ENCODE measurements at regions not wholly inside any gene's neighbourhood (a gene's known extent, or its start where the extent isn't known, plus 50 kb on each side); places are given as distances from the start of the nearest gene placed in this dataset.
"Not testable (repeated sequence)": the region's sequence is repeated elsewhere in the genome, so short reads cannot be mapped to it uniquely, and the experiment has no call there.

GRCh38 chr5:116799401-116799800 is 224.8 kb upstream of the SEMA6A start:
- no peak for DNase-seq (ENCODE audit: missing footprints)
- no peak for ATAC-seq
- intact Hi-C loops (cut with DNase I), result no loop called here

GRCh38 chr5:116795189-116795588 is 220.6 kb upstream of the SEMA6A start:
- DNase-seq (ENCODE audit: missing footprints), result no peak
- ATAC-seq, result no peak
- intact Hi-C loops (cut with DNase I), result no loop called here

- ATAC-seq, result no peak
- no peak for DNase-seq (ENCODE audit: missing footprints)
Observed at GRCh38 chr5:116789522-116789921, 214.9 kb upstream of the SEMA6A start.

GRCh38 chr5:116788851-116789403 is 214.3 kb upstream of the SEMA6A start:
- no peak for DNase-seq (ENCODE audit: missing footprints)
- intact Hi-C loops (cut with DNase I), result loop anchor here (10.0 kb wide), 1 partner anchor 214 kb away; the partner anchor contains the start of gene SEMA6A
- peak; percentile 64 for ATAC-seq

More at GRCh38 chr5:116789522-116789921, 214.9 kb upstream of the SEMA6A start:
- intact Hi-C loops (cut with DNase I), result loop anchor here (10.0 kb wide), 1 partner anchor 215 kb away; the partner anchor contains the start of gene SEMA6A

- DNase-seq (ENCODE audit: missing footprints), result no peak
- intact Hi-C loops (cut with DNase I), result loop anchor here (10.0 kb wide), 1 partner anchor 213 kb away; the partner anchor contains the start of gene SEMA6A
Observed at GRCh38 chr5:116787570-116787969, 212.9 kb upstream of the SEMA6A start.

GRCh38 chr5:116785106-116785505 is 210.5 kb upstream of the SEMA6A start:
- intact Hi-C loops (cut with DNase I), result loop anchor here (10.0 kb wide), 1 partner anchor 210 kb away; the partner anchor contains the start of gene SEMA6A
- ATAC-seq, result no peak
- no peak for DNase-seq (ENCODE audit: missing footprints)

More at GRCh38 chr5:116787570-116787969, 212.9 kb upstream of the SEMA6A start:
- ATAC-seq, result no peak

GRCh38 chr5:116779846-116780245 is 205.2 kb upstream of the SEMA6A start:
- intact Hi-C loops (cut with DNase I), result loop anchor here (10.0 kb wide), 1 partner anchor 205 kb away; the partner anchor contains the start of gene SEMA6A

GRCh38 chr5:116778651-116779280 is 204.1 kb upstream of the SEMA6A start:
- no peak for ATAC-seq
- no peak for DNase-seq (ENCODE audit: missing footprints)
- intact Hi-C loops (cut with DNase I), result no loop called here

More at GRCh38 chr5:116779846-116780245, 205.2 kb upstream of the SEMA6A start:
- no peak for DNase-seq (ENCODE audit: missing footprints)
- ATAC-seq, result no peak

- DNase-seq (ENCODE audit: missing footprints) (no peak), ATAC-seq (no peak)
- intact Hi-C loops (cut with DNase I), result no loop called here
Observed at GRCh38 chr5:116778032-116778431, 203.4 kb upstream of the SEMA6A start.

- DNase-seq (ENCODE audit: missing footprints) (no peak), ATAC-seq (no peak)
- intact Hi-C loops (cut with DNase I), result no loop called here
Observed at GRCh38 chr5:116773926-116774325, 199.3 kb upstream of the SEMA6A start.

- no peak for ATAC-seq
- DNase-seq (ENCODE audit: missing footprints), result no peak
- intact Hi-C loops (cut with DNase I), result no loop called here
Observed at GRCh38 chr5:116772806-116773205, 198.2 kb upstream of the SEMA6A start.

GRCh38 chr5:116772152-116772501 is 197.5 kb upstream of the SEMA6A start:
- ATAC-seq (peak; percentile 42), DNase-seq (ENCODE audit: missing footprints) (no peak)
- intact Hi-C loops (cut with DNase I), result no loop called here

GRCh38 chr5:116771466-116772151 is 197.0 kb upstream of the SEMA6A start:
- no peak for DNase-seq (ENCODE audit: missing footprints)
- peak; percentile 84 for ATAC-seq
- intact Hi-C loops (cut with DNase I), result no loop called here

- DNase-seq (ENCODE audit: missing footprints); intact Hi-C loops (cut with DNase I); ATAC-seq: not testable (repeated sequence)
Observed at GRCh38 chr5:116769953-116770352, 195.3 kb upstream of the SEMA6A start.

GRCh38 chr5:116769470-116769869 is 194.8 kb upstream of the SEMA6A start:
- ATAC-seq, result no peak
- intact Hi-C loops (cut with DNase I), result no loop called here
- no peak for DNase-seq (ENCODE audit: missing footprints)

GRCh38 chr5:116766470-116766947 is 191.9 kb upstream of the SEMA6A start:
- intact Hi-C loops (cut with DNase I), result no loop called here
- peak; percentile 81 for ATAC-seq
- DNase-seq (ENCODE audit: missing footprints), result no peak

- intact Hi-C loops (cut with DNase I), result no loop called here
- ATAC-seq (no peak), DNase-seq (ENCODE audit: missing footprints) (no peak)
Observed at GRCh38 chr5:116765441-116765840, 190.8 kb upstream of the SEMA6A start.

GRCh38 chr5:116764941-116765340 is 190.3 kb upstream of the SEMA6A start:
- intact Hi-C loops (cut with DNase I), result no loop called here
- DNase-seq (ENCODE audit: missing footprints) (no peak), ATAC-seq (no peak)

GRCh38 chr5:116763987-116764866 is 189.6 kb upstream of the SEMA6A start:
- DNase-seq (ENCODE audit: missing footprints) (no peak), ATAC-seq (no peak)
- intact Hi-C loops (cut with DNase I), result no loop called here
